ENCODE measurements at regions not wholly inside any gene's neighbourhood (a gene's known extent, or its start where the extent isn't known, plus 50 kb on each side); places are given as distances from the start of the nearest gene placed in this dataset.

- Histone ChIP-seq H3K14ac (ENCODE audit: insufficient read length) (no peak overlapping the region), H4K8ac (ENCODE audit: extremely low read depth, insufficient read depth, low read length) (no peak overlapping the region), H2BK5ac (ENCODE audit: low read depth, low read length) (no peak overlapping the region), H3K23ac (ENCODE audit: insufficient read length) (no peak overlapping the region), H3K79me1 (ENCODE audit: low read depth, low read length) (no peaks in the 10 kb centered on the region), H3K4ac (replicated peaks; ENCODE audit: insufficient read length, low read depth, low read length) (no peak overlapping the region), H3K27ac (ENCODE audit: low read depth, low read length) (no peak overlapping the region), H3K4me2 (ENCODE audit: insufficient read depth in 1 of 2, low read depth in 2 of 2, low read length in 2 of 2) (no peak overlapping the region), H3K27me3 (replicated peaks in 1 of 4; ENCODE audit: control insufficient read depth in 3 of 4, extremely low read depth in 1 of 4, insufficient read depth in 3 of 4, low read length in 3 of 4) (no peaks in the 10 kb centered on the region), H3K23me2 (ENCODE audit: low read depth, low read length) (no peaks in the 10 kb centered on the region), H3K4me1 (replicated peaks in 1 of 4; ENCODE audit: control insufficient read depth in 3 of 4, insufficient read depth in 4 of 4, low read length in 3 of 4) (peaks cover 0 to 6% (median 1%) of the 10 kb centered on the region in 4 experiments; a peak in 4 of 7 replicates), H2AK5ac (ENCODE audit: low read depth, low read length) (no peak overlapping the region), H3K18ac (ENCODE audit: extremely low read depth, low read length) (no peak overlapping the region), H4K20me1 (replicated peaks in 1 of 2; ENCODE audit: control insufficient read depth in 1 of 2, insufficient read depth in 2 of 2, low read length in 2 of 2) (no peaks in the 10 kb centered on the region), H2BK20ac (ENCODE audit: low read length) (no peak overlapping the region), H4K5ac (ENCODE audit: insufficient read length, low read depth, low read length) (no peak overlapping the region), H2AFZ (ENCODE audit: low read length) (no peak overlapping the region), H2BK120ac (replicated peaks; ENCODE audit: low read depth, low read length) (no peak overlapping the region), H4K91ac (replicated peaks; ENCODE audit: insufficient read length, low read length) (no peak overlapping the region), H3K56ac (replicated peaks; ENCODE audit: insufficient read length, low read depth, low read length) (no peak overlapping the region), H2BK15ac (ENCODE audit: low read length) (no peak overlapping the region), H2BK12ac (ENCODE audit: low read depth, low read length) (no peak overlapping the region), H3K36me3 (ENCODE audit: control insufficient read depth in 2 of 4, insufficient read depth in 4 of 4, low read length in 3 of 4) (no peaks in the 10 kb centered on the region), H3K79me2 (ENCODE audit: control insufficient read depth in 1 of 2, insufficient read depth in 2 of 2, low read length in 2 of 2) (no peaks in the 10 kb centered on the region), H3K9me3 (ENCODE audit: insufficient read depth in 2 of 2, low read depth in 1 of 2, low read length in 1 of 2) (no peaks in the 10 kb centered on the region), H3K4me3 (ENCODE audit: extremely low read depth in 1 of 4, insufficient read depth in 2 of 4, low read depth in 3 of 4, low read length in 4 of 4) (no peak overlapping the region), H3K9ac (replicated peaks in 1 of 4; ENCODE audit: extremely low read depth in 1 of 4, low read depth in 3 of 4, low read length in 3 of 4) (no peak overlapping the region; a peak in 1 of 7 replicates)
- DNase-seq (ENCODE audit: low read depth in 1 of 2, low spot score in 2 of 2): no peak
- CTCF ChIA-PET (ENCODE audit: partially characterized antibody): interaction anchor here (0.7 to 1.9 kb wide), 5 partner anchors 9 to 60 kb away, joined by 3 to 8 read pairs (median 3); no protein-coding TSS in a partner anchor
- WGBS, 2 experiments (ENCODE audit: extremely low coverage in 1 of 2, insufficient coverage in 1 of 2, insufficient read length in 1 of 2, insufficient replicate concordance in 2 of 2, low coverage in 1 of 2, low lambda C conversion rate in 2 of 2, missing lambda C conversion rate in 1 of 2): 88% methylated on average over 1 of the region's 1 CpG; no CpG with 5 or more reads in 1 of the 2 experiments
- FAIRE-seq: no peak
- POLR2A ChIA-PET (ENCODE audit: partially characterized antibody): no interaction called here
- no peak for TF ChIP-seq TBP (IDR thresholded peaks at IDR 0.05; ENCODE audit: low read depth, low read length)
- no peak for TF ChIP-seq KDM5A (IDR thresholded peaks at IDR 0.05; ENCODE audit: low read length)
- TF ChIP-seq CHD2 (IDR thresholded peaks at IDR 0.05; ENCODE audit: low read length): no peak
Observed at GRCh38 chr10:25817200-25817599, 116.8 kb upstream of the MYO3A start.
